ENCODE measurements at regions not wholly inside any gene's neighbourhood (a gene's known extent, or its start where the extent isn't known, plus 50 kb on each side); places are given as distances from the start of the nearest gene placed in this dataset.

GRCh38 chr7:85595750-85596178 is 408.9 kb upstream of the SEMA3D start:
- Histone ChIP-seq H3K9me3 (ENCODE audit: control insufficient read depth, low read depth, low read length) (no peaks in the 10 kb centered on the region), H3K27me3 (ENCODE audit: control insufficient read depth, extremely low read depth, insufficient read depth, low read length) (no peaks in the 10 kb centered on the region), H3K4me3 (ENCODE audit: control insufficient read depth in 2 of 3, extremely low read depth in 1 of 3, insufficient read depth in 2 of 3, low read depth in 1 of 3, low read length in 3 of 3) (no peak overlapping the region), H3K9me1 (ENCODE audit: control insufficient read depth, extremely low read depth, insufficient read depth, low read length) (no peaks in the 10 kb centered on the region), H2AFZ (ENCODE audit: control insufficient read depth, low read length) (no peak overlapping the region), H3K9ac (ENCODE audit: control insufficient read depth, extremely low read depth, insufficient read depth, low read length) (no peak overlapping the region), H3K4me1 (ENCODE audit: control insufficient read depth, extremely low read depth, insufficient read depth, low read length) (no peaks in the 10 kb centered on the region), H3K36me3 (ENCODE audit: control insufficient read depth in 2 of 2, extremely low read depth in 1 of 2, insufficient read depth in 2 of 2, low read length in 2 of 2) (no peaks in the 10 kb centered on the region), H4K20me1 (ENCODE audit: control insufficient read depth, extremely low read depth, insufficient read depth, low read length) (no peaks in the 10 kb centered on the region), H3K27ac (ENCODE audit: control insufficient read depth, insufficient read depth, low read length) (no peak overlapping the region), H3K4me2 (ENCODE audit: control insufficient read depth, extremely low read depth, insufficient read depth, low read depth, low read length) (no peak overlapping the region), H3K79me2 (ENCODE audit: control insufficient read depth, insufficient read depth, low read length) (no peaks in the 10 kb centered on the region)
- dilution Hi-C loops (cut with MboI; ENCODE audit: extremely low pct_ligation_motif_present, low sequenced_read_pairs): no loop called here
- FAIRE-seq (no peak), DNase-seq (ENCODE audit: low read depth, low spot score) (no peak)
- TF ChIP-seq, protein P1, sequence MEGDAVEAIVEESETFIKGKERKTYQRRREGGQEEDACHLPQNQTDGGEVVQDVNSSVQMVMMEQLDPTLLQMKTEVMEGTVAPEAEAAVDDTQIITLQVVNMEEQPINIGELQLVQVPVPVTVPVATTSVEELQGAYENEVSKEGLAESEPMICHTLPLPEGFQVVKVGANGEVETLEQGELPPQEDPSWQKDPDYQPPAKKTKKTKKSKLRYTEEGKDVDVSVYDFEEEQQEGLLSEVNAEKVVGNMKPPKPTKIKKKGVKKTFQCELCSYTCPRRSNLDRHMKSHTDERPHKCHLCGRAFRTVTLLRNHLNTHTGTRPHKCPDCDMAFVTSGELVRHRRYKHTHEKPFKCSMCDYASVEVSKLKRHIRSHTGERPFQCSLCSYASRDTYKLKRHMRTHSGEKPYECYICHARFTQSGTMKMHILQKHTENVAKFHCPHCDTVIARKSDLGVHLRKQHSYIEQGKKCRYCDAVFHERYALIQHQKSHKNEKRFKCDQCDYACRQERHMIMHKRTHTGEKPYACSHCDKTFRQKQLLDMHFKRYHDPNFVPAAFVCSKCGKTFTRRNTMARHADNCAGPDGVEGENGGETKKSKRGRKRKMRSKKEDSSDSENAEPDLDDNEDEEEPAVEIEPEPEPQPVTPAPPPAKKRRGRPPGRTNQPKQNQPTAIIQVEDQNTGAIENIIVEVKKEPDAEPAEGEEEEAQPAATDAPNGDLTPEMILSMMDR (optimal IDR thresholded peaks at IDR 0.05 in 1 of 3, IDR thresholded peaks at IDR 0.05 in 1 of 3, conservative IDR thresholded peaks at IDR 0.05 in 1 of 3; ENCODE audit: extremely low read depth in 1 of 3, insufficient read depth in 2 of 3, low read length in 3 of 3): no peak
- no peak for TF ChIP-seq EZH2 (IDR thresholded peaks at IDR 0.05; ENCODE audit: low read length)

DNA sequence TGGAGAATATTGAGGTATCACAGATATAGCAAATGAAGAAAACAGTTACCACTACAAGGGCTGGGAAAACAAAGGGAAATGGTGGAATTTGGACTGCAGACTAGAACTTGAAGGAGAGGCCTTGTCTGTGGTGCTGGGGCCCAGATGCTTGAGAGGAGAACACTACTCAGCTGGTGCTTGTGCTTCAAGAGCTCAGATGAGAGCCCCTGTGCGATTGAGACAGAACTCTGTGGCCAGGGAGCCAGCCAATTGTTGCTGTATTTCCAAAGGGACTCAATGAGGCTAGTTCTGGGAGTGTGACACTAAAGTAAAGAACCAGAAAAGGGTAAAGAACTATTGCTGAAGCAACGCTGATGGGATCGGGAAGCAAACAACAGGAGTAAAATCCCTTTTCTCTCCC is 406.5 kb upstream of the SEMA3D start:
- Histone ChIP-seq H3K79me2 (ENCODE audit: control insufficient read depth, insufficient read depth, low read length) (no peaks in the 10 kb centered on the region), H3K4me2 (ENCODE audit: control insufficient read depth, extremely low read depth, insufficient read depth, low read depth, low read length) (no peak overlapping the region), H3K27ac (ENCODE audit: control insufficient read depth, insufficient read depth, low read length) (no peak overlapping the region), H3K9ac (ENCODE audit: control insufficient read depth, extremely low read depth, insufficient read depth, low read length) (no peak overlapping the region), H3K9me3 (ENCODE audit: control insufficient read depth, low read depth, low read length) (no peaks in the 10 kb centered on the region), H2AFZ (ENCODE audit: control insufficient read depth, low read length) (no peak overlapping the region), H3K36me3 (ENCODE audit: control insufficient read depth in 2 of 2, extremely low read depth in 1 of 2, insufficient read depth in 2 of 2, low read length in 2 of 2) (no peaks in the 10 kb centered on the region), H3K27me3 (ENCODE audit: control insufficient read depth, extremely low read depth, insufficient read depth, low read length) (no peaks in the 10 kb centered on the region), H3K4me3 (ENCODE audit: control insufficient read depth in 2 of 3, extremely low read depth in 1 of 3, insufficient read depth in 2 of 3, low read depth in 1 of 3, low read length in 3 of 3) (no peak overlapping the region), H4K20me1 (ENCODE audit: control insufficient read depth, extremely low read depth, insufficient read depth, low read length) (no peaks in the 10 kb centered on the region), H3K9me1 (ENCODE audit: control insufficient read depth, extremely low read depth, insufficient read depth, low read length) (no peaks in the 10 kb centered on the region), H3K4me1 (ENCODE audit: control insufficient read depth, extremely low read depth, insufficient read depth, low read length) (no peaks in the 10 kb centered on the region)
- TF ChIP-seq EZH2 (IDR thresholded peaks at IDR 0.05; ENCODE audit: low read length): no peak
- TF ChIP-seq, protein P1 (optimal IDR thresholded peaks at IDR 0.05 in 1 of 3, IDR thresholded peaks at IDR 0.05 in 1 of 3, conservative IDR thresholded peaks at IDR 0.05 in 1 of 3; ENCODE audit: extremely low read depth in 1 of 3, insufficient read depth in 2 of 3, low read length in 3 of 3): no peak
- dilution Hi-C loops (cut with MboI; ENCODE audit: extremely low pct_ligation_motif_present, low sequenced_read_pairs): no loop called here
- FAIRE-seq: no peak
- DNase-seq (ENCODE audit: low read depth, low spot score): no peak

Data from keratinocyte (primary cell).